Keratinocyte (primary cell): ENCODE measurements at regions not wholly inside any gene's neighbourhood (a gene's known extent, or its start where the extent isn't known, plus 50 kb on each side); places are given as distances from the start of the nearest gene placed in this dataset.

Source experiments
- DNase-seq: peaks from one replicate; pipeline ENCODE4 v3.0.0-alpha.2; 2011; ENCODE audit warnings: low read depth, missing footprints, low spot score
- FAIRE-seq: peaks from 2 replicates; lab custom pipeline; 2011; peaks lifted over from hg19 to GRCh38; lab: Jason Lieb, UNC
- H2AFZ ChIP-seq: 2 replicates; pipeline ENCODE4 v1.6.0; 2012; ENCODE audit warnings: low read length, control low read depth, inconsistent platforms; ENCODE audit not compliant: control insufficient read depth
- H3K27ac ChIP-seq: 2 replicates; pipeline ENCODE4 v1.5.1; 2011; ENCODE audit warnings: low read length; ENCODE audit not compliant: control insufficient read depth, insufficient read depth
- H3K27me3 ChIP-seq: 3 replicates; pipeline ENCODE4 v1.6.0; 2011; ENCODE audit warnings: low read length; ENCODE audit not compliant: control insufficient read depth, insufficient read depth; ENCODE audit errors: extremely low read depth
- H3K36me3 ChIP-seq, 2 experiments: 2 replicates in 1 of 2; 3 replicates in 1 of 2; pipeline ENCODE4 v1.5.1; 2011; ENCODE audit warnings: low read length in 2 of 2, mild to moderate bottlenecking in 1 of 2; ENCODE audit not compliant: control insufficient read depth in 2 of 2, insufficient read depth in 2 of 2; ENCODE audit errors: extremely low read depth in 1 of 2
- H3K4me1 ChIP-seq: 3 replicates; pipeline ENCODE4 v1.5.1; 2011; ENCODE audit warnings: low read length; ENCODE audit not compliant: control insufficient read depth, insufficient read depth; ENCODE audit errors: extremely low read depth
- H3K4me2 ChIP-seq: 3 replicates; pipeline ENCODE4 v1.6.0; 2011; ENCODE audit warnings: low read depth, low read length; ENCODE audit not compliant: control insufficient read depth, insufficient read depth; ENCODE audit errors: extremely low read depth
- H3K4me3 ChIP-seq, 3 experiments: fragments of 200-600 bp in 1 of 3; sonication (generic) in 1 of 3; 2 replicates in 2 of 3; 3 replicates in 1 of 3; pipeline ENCODE4 v1.5.1; 2011 to 2016; ENCODE audit warnings: low read length in 3 of 3, mild to moderate bottlenecking in 3 of 3, control low read depth in 2 of 3, inconsistent platforms in 1 of 3, low read depth in 1 of 3, mixed read lengths in 1 of 3, mixed run types in 1 of 3, moderate library complexity in 1 of 3; ENCODE audit not compliant: control insufficient read depth in 2 of 3, insufficient read depth in 2 of 3; ENCODE audit errors: extremely low read depth in 1 of 3
- H3K79me2 ChIP-seq: 2 replicates; pipeline ENCODE4 v1.6.0; 2012; ENCODE audit warnings: low read length; ENCODE audit not compliant: control insufficient read depth, insufficient read depth
- H3K9ac ChIP-seq: 3 replicates; pipeline ENCODE4 v1.6.0; 2011; ENCODE audit warnings: low read length; ENCODE audit not compliant: control insufficient read depth, insufficient read depth; ENCODE audit errors: extremely low read depth
- H3K9me1 ChIP-seq: 3 replicates; pipeline ENCODE4 v1.6.0; 2011; ENCODE audit warnings: low read length; ENCODE audit not compliant: control insufficient read depth, insufficient read depth; ENCODE audit errors: extremely low read depth
- H3K9me3 ChIP-seq: 2 replicates; pipeline ENCODE4 v1.5.1; 2012; ENCODE audit warnings: low read depth, low read length; ENCODE audit not compliant: control insufficient read depth
- H4K20me1 ChIP-seq: 3 replicates; pipeline ENCODE4 v1.6.0; 2011; ENCODE audit warnings: low read length; ENCODE audit not compliant: control insufficient read depth, insufficient read depth; ENCODE audit errors: extremely low read depth
- EZH2 ChIP-seq: IDR thresholded peaks from one replicate; pipeline ENCODE4 v1.6.1; 2012; ENCODE audit warnings: inconsistent platforms, mild to moderate bottlenecking, low read length, moderate library complexity
- dilution Hi-C: fragments of 300-500 bp; cut with MboI; formaldehyde crosslinking; loops from one replicate; pipeline ENCODE4 v1.7.0; 2020; ENCODE audit warnings: low sequenced_read_pairs; ENCODE audit not compliant: extremely low pct_ligation_motif_present
- TF ChIP-seq, protein P1 (sequence below), 3 experiments: IDR thresholded peaks in 1 of 3; conservative IDR thresholded peaks in 1 of 3; optimal IDR thresholded peaks in 1 of 3; 2 replicates in 2 of 3; 3 replicates in 1 of 3; pipeline versions ENCODE3 to v1.5.1; 2011; ENCODE audit warnings: low read length in 3 of 3, mild to moderate bottlenecking in 3 of 3, moderate library complexity in 2 of 3, control low read depth in 1 of 3, inconsistent platforms in 1 of 3; ENCODE audit not compliant: insufficient read depth in 2 of 3; ENCODE audit errors: extremely low read depth in 1 of 3

DNA sequence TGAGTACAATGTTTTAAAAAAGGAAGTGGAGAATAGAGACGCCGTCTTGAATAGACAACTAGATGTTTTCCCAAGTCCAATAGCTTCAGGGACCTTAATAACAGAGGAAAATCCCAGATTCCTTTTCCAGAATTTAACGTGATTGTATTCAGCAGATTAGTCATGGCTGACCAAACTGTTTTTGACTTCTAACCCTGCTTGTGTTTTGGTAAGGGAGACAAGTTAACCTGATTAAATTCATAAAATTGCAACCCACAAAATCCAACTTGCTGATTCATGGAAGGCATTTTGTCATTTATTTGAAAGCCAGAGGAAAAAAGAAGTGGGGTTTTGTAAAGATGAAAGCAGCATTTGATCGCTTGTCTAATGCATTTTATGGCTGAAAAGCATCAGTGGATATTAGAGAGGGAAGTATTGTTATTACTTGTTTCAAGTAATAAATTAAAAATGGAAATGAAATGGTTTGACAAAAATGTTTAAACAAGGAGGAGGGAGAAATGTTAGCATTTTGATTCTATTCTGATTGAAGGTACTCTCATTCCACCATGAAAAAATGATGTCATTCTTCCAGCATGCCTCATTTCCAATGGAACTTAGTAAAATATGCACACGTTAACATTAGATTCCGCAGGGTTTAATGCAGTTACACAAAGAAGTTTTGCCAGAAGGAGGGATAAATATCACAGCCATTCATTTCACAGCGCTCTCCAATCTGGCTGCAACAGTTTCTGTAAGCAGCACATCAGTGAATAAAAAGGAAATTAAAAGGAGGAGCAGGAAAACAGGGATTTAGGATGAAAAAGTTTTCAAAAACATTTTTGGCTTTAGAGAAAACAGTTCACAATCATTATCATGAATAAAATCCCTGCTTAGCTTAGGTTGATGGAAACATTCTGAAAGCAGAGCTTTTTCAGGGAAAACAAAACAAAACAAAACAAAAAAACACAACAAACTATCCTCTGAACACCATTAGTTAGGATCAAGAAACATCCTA, 314.7 kb downstream of the PRR16 start:
- Histone ChIP-seq H3K27ac (no peak overlapping the region), H3K36me3 (no peaks in the 10 kb centered on the region), H3K9ac (no peak overlapping the region), H2AFZ (no peak overlapping the region), H3K4me1 (no peaks in the 10 kb centered on the region), H3K4me2 (no peak overlapping the region), H3K9me3 (no peaks in the 10 kb centered on the region), H4K20me1 (no peaks in the 10 kb centered on the region), H3K79me2 (no peaks in the 10 kb centered on the region), H3K4me3 (no peak overlapping the region), H3K27me3 (no peaks in the 10 kb centered on the region), H3K9me1 (no peaks in the 10 kb centered on the region)
- DNase-seq, result no peak
- TF ChIP-seq EZH2, result no peak
- TF ChIP-seq, protein P1, sequence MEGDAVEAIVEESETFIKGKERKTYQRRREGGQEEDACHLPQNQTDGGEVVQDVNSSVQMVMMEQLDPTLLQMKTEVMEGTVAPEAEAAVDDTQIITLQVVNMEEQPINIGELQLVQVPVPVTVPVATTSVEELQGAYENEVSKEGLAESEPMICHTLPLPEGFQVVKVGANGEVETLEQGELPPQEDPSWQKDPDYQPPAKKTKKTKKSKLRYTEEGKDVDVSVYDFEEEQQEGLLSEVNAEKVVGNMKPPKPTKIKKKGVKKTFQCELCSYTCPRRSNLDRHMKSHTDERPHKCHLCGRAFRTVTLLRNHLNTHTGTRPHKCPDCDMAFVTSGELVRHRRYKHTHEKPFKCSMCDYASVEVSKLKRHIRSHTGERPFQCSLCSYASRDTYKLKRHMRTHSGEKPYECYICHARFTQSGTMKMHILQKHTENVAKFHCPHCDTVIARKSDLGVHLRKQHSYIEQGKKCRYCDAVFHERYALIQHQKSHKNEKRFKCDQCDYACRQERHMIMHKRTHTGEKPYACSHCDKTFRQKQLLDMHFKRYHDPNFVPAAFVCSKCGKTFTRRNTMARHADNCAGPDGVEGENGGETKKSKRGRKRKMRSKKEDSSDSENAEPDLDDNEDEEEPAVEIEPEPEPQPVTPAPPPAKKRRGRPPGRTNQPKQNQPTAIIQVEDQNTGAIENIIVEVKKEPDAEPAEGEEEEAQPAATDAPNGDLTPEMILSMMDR (optimal IDR thresholded peaks at IDR 0.05 in 1 of 3, IDR thresholded peaks at IDR 0.05 in 1 of 3, conservative IDR thresholded peaks at IDR 0.05 in 1 of 3; ENCODE audit: extremely low read depth in 1 of 3, insufficient read depth in 2 of 3, low read length in 3 of 3), result no peak
- FAIRE-seq, result no peak
- dilution Hi-C loops, result no loop called here

DNA sequence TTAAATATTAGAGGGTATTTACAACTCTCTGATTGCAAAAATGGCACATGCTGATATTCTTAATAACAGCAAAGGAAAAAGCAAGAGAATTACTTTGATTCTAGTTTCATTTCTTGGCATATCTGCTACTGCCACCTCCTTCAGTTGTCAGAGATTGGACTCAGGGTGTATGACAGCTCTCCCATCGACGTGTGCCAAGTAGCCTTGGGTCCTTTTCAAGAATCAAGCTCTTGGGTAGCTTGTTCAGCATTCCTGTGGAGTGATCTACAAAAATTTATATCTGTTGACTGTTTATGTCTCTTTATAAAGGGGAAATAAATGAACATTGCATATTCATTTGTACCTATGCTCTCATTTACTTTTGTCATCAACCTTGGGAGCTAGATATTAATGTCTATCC, 315.6 kb downstream of the PRR16 start:
- dilution Hi-C loops, result no loop called here

More for the DNA sequence above, 315.6 kb downstream of the PRR16 start:
- Histone ChIP-seq H4K20me1 (no peaks in the 10 kb centered on the region), H3K4me2 (no peak overlapping the region), H3K9ac (no peak overlapping the region), H3K79me2 (no peaks in the 10 kb centered on the region), H3K27ac (no peak overlapping the region), H3K4me1 (no peaks in the 10 kb centered on the region), H3K9me1 (no peaks in the 10 kb centered on the region), H2AFZ (no peak overlapping the region), H3K9me3 (no peaks in the 10 kb centered on the region), H3K27me3 (no peaks in the 10 kb centered on the region), H3K4me3 (no peak overlapping the region), H3K36me3 (no peaks in the 10 kb centered on the region)
- DNase-seq (no peak), FAIRE-seq (no peak)
- TF ChIP-seq, protein P1 (optimal IDR thresholded peaks at IDR 0.05 in 1 of 3, IDR thresholded peaks at IDR 0.05 in 1 of 3, conservative IDR thresholded peaks at IDR 0.05 in 1 of 3; ENCODE audit: extremely low read depth in 1 of 3, insufficient read depth in 2 of 3, low read length in 3 of 3), result no peak
- TF ChIP-seq EZH2, result no peak
